ENCODE measurements at regions not wholly inside any gene's neighbourhood (a gene's known extent, or its start where the extent isn't known, plus 50 kb on each side); places are given as distances from the start of the nearest gene placed in this dataset.

GRCh38 chr20:24797745-24798655, 151.1 kb upstream of the CST7 start:
- no peak for TF ChIP-seq CTCF (IDR thresholded peaks at IDR 0.05; ENCODE audit: low read length, missing control alignments)
- DNase-seq (ENCODE audit: low read depth) = no peak
- no peak overlapping the region for H3K4me3 ChIP-seq (replicated peaks; ENCODE audit: low read depth, low read length)

- DNase-seq (ENCODE audit: low read depth) = no peak
- H3K4me3 ChIP-seq (replicated peaks; ENCODE audit: low read depth, low read length) = no peak overlapping the region
These were observed 150.0 kb upstream of the CST7 start for GRCh38 chr20:24798930-24799705.

GRCh38 chr20:24799971-24800580, 149.0 kb upstream of the CST7 start:
- DNase-seq (ENCODE audit: low read depth) = no peak
- no peak for TF ChIP-seq CTCF (IDR thresholded peaks at IDR 0.05; ENCODE audit: low read length, missing control alignments)

More at GRCh38 chr20:24798930-24799705, 150.0 kb upstream of the CST7 start:
- TF ChIP-seq CTCF (IDR thresholded peaks at IDR 0.05; ENCODE audit: low read length, missing control alignments) = no peak

GRCh38 chr20:24802286-24802820, 146.7 kb upstream of the CST7 start:
- no peak for TF ChIP-seq CTCF (IDR thresholded peaks at IDR 0.05; ENCODE audit: low read length, missing control alignments)
- DNase-seq (ENCODE audit: low read depth) = no peak
- H3K4me3 ChIP-seq (replicated peaks; ENCODE audit: low read depth, low read length) = no peak overlapping the region

More at GRCh38 chr20:24799971-24800580, 149.0 kb upstream of the CST7 start:
- no peak overlapping the region for H3K4me3 ChIP-seq (replicated peaks; ENCODE audit: low read depth, low read length)

- no peak overlapping the region for H3K4me3 ChIP-seq (replicated peaks; ENCODE audit: low read depth, low read length)
- TF ChIP-seq CTCF (IDR thresholded peaks at IDR 0.05; ENCODE audit: low read length, missing control alignments) = no peak
- no peak for DNase-seq (ENCODE audit: low read depth)
These were observed 144.4 kb upstream of the CST7 start for GRCh38 chr20:24804481-24805206.
